Left ventricle myocardium inferior (tissue), 1 donor: ENCODE measurements at regions not wholly inside any gene's neighbourhood (a gene's known extent, or its start where the extent isn't known, plus 50 kb on each side); places are given as distances from the start of the nearest gene placed in this dataset.

ENCODE experiments used
- DNase-seq: peaks from one replicate; pipeline ENCODE4 v3.0.0-alpha.2; 2020
- H3K27ac ChIP-seq: fragments of 200-600 bp; replicated peaks from 2 replicates; pipeline ENCODE4 v1.8.0; 2021
- H3K27me3 ChIP-seq: fragments of 200-600 bp; 2 replicates; pipeline ENCODE4 v1.8.0; 2021; ENCODE audit warnings: low read depth
- H3K36me3 ChIP-seq: fragments of 200-600 bp; 2 replicates; pipeline ENCODE4 v1.8.0; 2021
- H3K4me1 ChIP-seq: fragments of 200-600 bp; 2 replicates; pipeline ENCODE4 v1.8.0; 2021
- H3K4me3 ChIP-seq: fragments of 200-600 bp; 2 replicates; pipeline ENCODE4 v1.8.0; 2021; ENCODE audit warnings: mild to moderate bottlenecking, moderate library complexity
- H3K9me3 ChIP-seq: fragments of 200-600 bp; replicated peaks from 2 replicates; pipeline ENCODE4 v1.8.0; 2021
- intact Hi-C: fragments of 100-400 bp; cut with micrococcal nuclease; formaldehyde crosslinking; loops from one replicate; pipeline ENCODE4 v1.11.0; 2022
- TF ChIP-seq, protein P1 (sequence below): fragments of 200-600 bp; IDR thresholded peaks from 2 replicates; pipeline ENCODE4 v1.8.0; 2021; ENCODE audit warnings: antibody characterized with exemption, mild to moderate bottlenecking, borderline replicate concordance
- donor health status: DM: no; HTN: yes; CAD: no; lungs with severe emphysema.

DNA sequence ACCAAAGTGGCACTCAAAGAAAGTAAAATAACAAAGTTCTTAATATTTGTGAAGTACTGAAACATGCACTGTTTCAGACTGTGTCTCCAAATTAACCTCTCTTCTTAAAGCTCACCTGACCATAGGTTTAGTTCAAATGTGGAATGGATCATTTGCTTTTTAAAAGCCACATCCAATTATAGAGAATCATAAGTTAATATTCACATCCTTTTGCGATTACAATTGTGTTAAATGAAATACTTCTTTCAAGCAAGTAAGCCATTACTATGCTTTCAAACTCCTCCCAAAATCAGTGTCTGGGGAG, 95.3 kb upstream of the PTPN13 start:
- peaks cover 10% of the 10 kb centered on the region for H3K4me1 ChIP-seq
- no peak for DNase-seq
- no peak overlapping the region for H3K27ac ChIP-seq
- intact Hi-C loops, result loop anchor here (5.0 kb wide), 1 partner anchor 398 kb away; no protein-coding TSS in a partner anchor
- H3K9me3 ChIP-seq, result no peaks in the 10 kb centered on the region
- H3K4me3 ChIP-seq, result no peak overlapping the region
- no peaks in the 10 kb centered on the region for H3K36me3 ChIP-seq
- TF ChIP-seq, protein P1, sequence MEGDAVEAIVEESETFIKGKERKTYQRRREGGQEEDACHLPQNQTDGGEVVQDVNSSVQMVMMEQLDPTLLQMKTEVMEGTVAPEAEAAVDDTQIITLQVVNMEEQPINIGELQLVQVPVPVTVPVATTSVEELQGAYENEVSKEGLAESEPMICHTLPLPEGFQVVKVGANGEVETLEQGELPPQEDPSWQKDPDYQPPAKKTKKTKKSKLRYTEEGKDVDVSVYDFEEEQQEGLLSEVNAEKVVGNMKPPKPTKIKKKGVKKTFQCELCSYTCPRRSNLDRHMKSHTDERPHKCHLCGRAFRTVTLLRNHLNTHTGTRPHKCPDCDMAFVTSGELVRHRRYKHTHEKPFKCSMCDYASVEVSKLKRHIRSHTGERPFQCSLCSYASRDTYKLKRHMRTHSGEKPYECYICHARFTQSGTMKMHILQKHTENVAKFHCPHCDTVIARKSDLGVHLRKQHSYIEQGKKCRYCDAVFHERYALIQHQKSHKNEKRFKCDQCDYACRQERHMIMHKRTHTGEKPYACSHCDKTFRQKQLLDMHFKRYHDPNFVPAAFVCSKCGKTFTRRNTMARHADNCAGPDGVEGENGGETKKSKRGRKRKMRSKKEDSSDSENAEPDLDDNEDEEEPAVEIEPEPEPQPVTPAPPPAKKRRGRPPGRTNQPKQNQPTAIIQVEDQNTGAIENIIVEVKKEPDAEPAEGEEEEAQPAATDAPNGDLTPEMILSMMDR, result no peak
- H3K27me3 ChIP-seq, result no peaks in the 10 kb centered on the region

DNA sequence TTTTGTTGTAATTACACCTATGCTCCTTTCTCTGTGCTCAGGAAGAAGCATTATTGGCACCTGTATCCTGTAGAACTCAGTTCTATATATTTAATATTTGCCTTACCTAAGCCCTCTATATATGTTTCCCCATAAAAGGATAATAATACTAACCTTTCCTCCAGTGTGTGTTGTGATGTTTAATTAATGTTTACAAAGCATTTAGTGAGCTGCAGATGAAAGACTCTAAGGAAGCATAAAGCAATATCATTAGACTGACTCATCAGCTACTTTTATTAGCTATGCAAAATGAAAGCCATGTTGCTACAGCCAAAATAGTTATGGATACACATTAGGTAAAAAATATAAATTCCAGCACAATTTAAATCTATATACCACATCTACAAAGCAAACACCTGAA, 93.6 kb upstream of the PTPN13 start:
- TF ChIP-seq, protein P1, result no peak
- Histone ChIP-seq H3K27ac (no peak overlapping the region), H3K4me3 (no peak overlapping the region), H3K9me3 (no peaks in the 10 kb centered on the region), H3K27me3 (no peaks in the 10 kb centered on the region), H3K36me3 (no peaks in the 10 kb centered on the region), H3K4me1 (peaks cover 10% of the 10 kb centered on the region)
- no peak for DNase-seq
- intact Hi-C loops, result no loop called here

DNA sequence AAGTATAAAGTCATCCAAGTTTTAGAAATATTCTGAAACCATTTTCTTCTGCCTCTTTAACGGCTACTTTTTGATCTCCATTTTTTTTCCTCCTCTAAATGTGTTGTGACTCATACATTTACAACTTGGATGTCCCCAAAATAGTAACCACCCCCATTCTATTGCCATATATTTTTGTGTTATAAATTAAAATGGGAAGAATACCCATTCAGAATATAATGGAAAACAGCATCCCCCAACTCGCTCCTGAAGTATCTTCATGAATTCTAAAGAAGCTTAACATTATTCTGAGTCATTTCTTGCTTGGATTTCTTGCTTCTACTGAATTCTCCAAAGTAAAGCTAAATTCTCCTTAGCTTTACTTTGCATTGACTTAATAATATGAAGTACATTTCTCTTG, 92.0 kb upstream of the PTPN13 start:
- Histone ChIP-seq H3K27ac (no peak overlapping the region), H3K36me3 (no peaks in the 10 kb centered on the region), H3K4me1 (peaks cover 10% of the 10 kb centered on the region), H3K9me3 (no peaks in the 10 kb centered on the region), H3K27me3 (no peaks in the 10 kb centered on the region), H3K4me3 (no peak overlapping the region)
- intact Hi-C loops, result no loop called here
- TF ChIP-seq, protein P1, result no peak
- no peak for DNase-seq

DNA sequence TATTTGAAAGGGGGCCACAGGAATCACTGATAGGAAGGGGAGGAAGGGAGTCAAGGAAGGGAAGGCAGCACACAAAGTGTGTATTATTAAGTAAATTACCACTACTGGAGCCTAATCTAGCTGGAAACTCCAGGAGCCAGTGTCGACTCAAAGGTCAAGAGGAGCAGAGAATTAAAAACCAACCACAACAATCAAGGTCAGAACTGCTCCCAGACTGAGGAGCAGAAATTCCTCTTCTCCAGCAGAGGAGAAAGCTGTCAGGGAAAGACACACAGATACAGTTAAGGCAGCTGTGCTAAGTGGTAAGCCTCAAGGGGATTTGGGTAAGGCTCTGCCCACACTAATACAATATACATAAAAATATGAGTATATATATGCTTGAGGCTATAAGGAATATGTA, 87.5 kb upstream of the PTPN13 start:
- Histone ChIP-seq H3K27ac (no peak overlapping the region), H3K36me3 (no peaks in the 10 kb centered on the region), H3K4me3 (no peak overlapping the region), H3K9me3 (no peaks in the 10 kb centered on the region), H3K27me3 (no peaks in the 10 kb centered on the region), H3K4me1 (peaks cover 8% of the 10 kb centered on the region)
- intact Hi-C loops, result no loop called here
- no peak for DNase-seq
- TF ChIP-seq, protein P1, result no peak

DNA sequence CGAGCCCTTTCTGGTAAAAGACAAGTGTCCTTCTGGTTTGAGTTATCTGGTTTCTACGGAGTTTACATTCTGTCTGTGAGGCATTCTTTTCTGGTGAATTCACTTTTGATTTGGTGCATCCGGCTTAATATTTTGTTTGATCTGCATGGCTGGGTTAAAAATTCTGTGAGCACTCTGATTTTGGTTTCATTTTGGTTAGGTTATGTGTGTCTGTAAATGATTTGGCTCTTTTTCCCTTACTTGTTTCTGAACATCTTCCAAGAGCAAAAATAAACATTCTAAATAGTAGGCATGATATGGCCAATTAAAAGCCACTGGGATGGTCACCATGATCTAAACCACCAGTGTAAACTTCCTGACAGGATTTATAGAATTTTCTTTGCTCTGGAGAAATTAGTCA, 85.7 kb upstream of the PTPN13 start:
- peak overlapping the region; percentile 21 for H3K27ac ChIP-seq
- H3K4me3 ChIP-seq, result peak overlapping the region; percentile 24

More for the DNA sequence above, 85.7 kb upstream of the PTPN13 start:
- Histone ChIP-seq H3K36me3 (no peaks in the 10 kb centered on the region), H3K4me1 (peaks cover 8% of the 10 kb centered on the region), H3K27me3 (no peaks in the 10 kb centered on the region), H3K9me3 (no peaks in the 10 kb centered on the region)
- DNase-seq, result no peak
- TF ChIP-seq, protein P1, result no peak
- intact Hi-C loops, result no loop called here
